A673 (cell line): ENCODE measurements at regions not wholly inside any gene's neighbourhood (a gene's known extent, or its start where the extent isn't known, plus 50 kb on each side); places are given as distances from the start of the nearest gene placed in this dataset.

Source experiments
- BruUV-seq: library from RNA; stranded (reverse); fragments of 400-500 nt; replicated peaks from 2 replicates; lab custom pipeline; 2021; lab: Mats Ljungman, UMichigan
- CTCF ChIA-PET: fragments of 300-600 bp; sonication (Branson Sonifier 250); formaldehyde crosslinking; loops from one replicate; lab custom pipeline; 2022; ENCODE audit warnings: antibody characterized with exemption; lab: Charles Lee
- POLR2A ChIA-PET: fragments of 300-600 bp; sonication (Branson Sonifier 250); formaldehyde crosslinking; loops from one replicate; lab custom pipeline; 2022; ENCODE audit warnings: antibody characterized with exemption; ENCODE audit not compliant: low non-redundant PET; lab: Charles Lee
- DNase-seq: peaks from one replicate; pipeline ENCODE4 v3.0.0-alpha.2; 2015; ENCODE audit warnings: low spot score
- H3K27ac ChIP-seq: fragments of 200-600 bp; sonication (generic); 2 replicates; pipeline ENCODE4 v1.5.1; 2016; ENCODE audit warnings: mixed run types, low read depth, mild to moderate bottlenecking, mixed read lengths, antibody characterized with exemption, low read length; ENCODE audit not compliant: poor library complexity, severe bottlenecking
- H3K27me3 ChIP-seq: fragments of 200-600 bp; sonication (generic); replicated peaks from 2 replicates; pipeline ENCODE4 v1.6.1; 2017; ENCODE audit warnings: mixed run types, low read depth, mild to moderate bottlenecking, mixed read lengths, antibody characterized with exemption, low read length; ENCODE audit not compliant: insufficient read depth, poor library complexity
- H3K36me3 ChIP-seq: fragments of 200-600 bp; sonication (generic); 2 replicates; pipeline ENCODE4 v1.6.1; 2016; ENCODE audit warnings: mixed run types, mild to moderate bottlenecking, mixed read lengths, antibody characterized with exemption, low read length; ENCODE audit not compliant: insufficient read depth, poor library complexity, severe bottlenecking
- H3K4me1 ChIP-seq: fragments of 200-600 bp; sonication (generic); 2 replicates; pipeline ENCODE4 v1.6.1; 2017; ENCODE audit warnings: mixed run types, mild to moderate bottlenecking, mixed read lengths, antibody characterized with exemption, low read length; ENCODE audit not compliant: insufficient read depth, poor library complexity, severe bottlenecking
- H3K4me3 ChIP-seq: fragments of 200-600 bp; sonication (generic); 2 replicates; pipeline ENCODE4 v1.5.1; 2016; ENCODE audit warnings: low read depth, mixed run types, mild to moderate bottlenecking, mixed read lengths, low read length; ENCODE audit not compliant: poor library complexity, severe bottlenecking
- H3K9me3 ChIP-seq: fragments of 200-600 bp; sonication (generic); 2 replicates; pipeline ENCODE4 v1.6.1; 2016; ENCODE audit warnings: mixed run types, low read depth, mild to moderate bottlenecking, mixed read lengths, antibody characterized with exemption, low read length; ENCODE audit not compliant: poor library complexity, severe bottlenecking
- EZH2 ChIP-seq: fragments of 200-600 bp; sonication (generic); IDR thresholded peaks from 2 replicates; pipeline ENCODE4 v1.6.1; 2017; ENCODE audit warnings: borderline replicate concordance, low read depth, mild to moderate bottlenecking, mixed read lengths, antibody characterized with exemption, low read length; ENCODE audit not compliant: poor library complexity, severe bottlenecking
- intact Hi-C: fragments of 100-400 bp; cut with micrococcal nuclease; formaldehyde crosslinking; loops from one replicate; pipeline ENCODE4 v1.10.0; 2022; ENCODE audit not compliant: unreplicated experiment
- TF ChIP-seq, protein P1 (sequence below): fragments of 300-800, 200-600 bp; sonication (generic); conservative IDR thresholded peaks from 2 replicates; pipeline ENCODE4 v1.5.1; 2017; ENCODE audit warnings: low read depth, mild to moderate bottlenecking, antibody characterized with exemption, low read length, moderate library complexity, mixed read lengths

DNA sequence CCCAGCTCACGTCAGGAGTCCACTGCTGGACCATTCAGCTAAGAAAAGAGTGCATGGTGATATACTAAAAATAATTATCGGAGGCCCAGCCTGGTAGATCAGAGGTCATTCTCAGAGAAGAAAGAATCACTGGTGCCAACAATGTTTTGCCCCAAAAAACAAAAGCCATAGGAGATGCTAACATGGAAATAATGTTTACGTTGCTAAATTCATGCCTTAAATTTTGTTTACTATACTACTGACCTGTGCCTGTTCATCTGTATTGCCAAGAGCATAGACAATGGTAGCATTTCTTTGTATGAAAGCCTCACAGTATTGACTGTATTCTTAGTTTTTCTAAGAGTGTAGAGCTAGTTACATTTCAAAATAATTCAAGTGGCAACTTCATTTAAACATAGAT lies 138.1 kb upstream of the GPR149 start:
- TF ChIP-seq, protein P1, sequence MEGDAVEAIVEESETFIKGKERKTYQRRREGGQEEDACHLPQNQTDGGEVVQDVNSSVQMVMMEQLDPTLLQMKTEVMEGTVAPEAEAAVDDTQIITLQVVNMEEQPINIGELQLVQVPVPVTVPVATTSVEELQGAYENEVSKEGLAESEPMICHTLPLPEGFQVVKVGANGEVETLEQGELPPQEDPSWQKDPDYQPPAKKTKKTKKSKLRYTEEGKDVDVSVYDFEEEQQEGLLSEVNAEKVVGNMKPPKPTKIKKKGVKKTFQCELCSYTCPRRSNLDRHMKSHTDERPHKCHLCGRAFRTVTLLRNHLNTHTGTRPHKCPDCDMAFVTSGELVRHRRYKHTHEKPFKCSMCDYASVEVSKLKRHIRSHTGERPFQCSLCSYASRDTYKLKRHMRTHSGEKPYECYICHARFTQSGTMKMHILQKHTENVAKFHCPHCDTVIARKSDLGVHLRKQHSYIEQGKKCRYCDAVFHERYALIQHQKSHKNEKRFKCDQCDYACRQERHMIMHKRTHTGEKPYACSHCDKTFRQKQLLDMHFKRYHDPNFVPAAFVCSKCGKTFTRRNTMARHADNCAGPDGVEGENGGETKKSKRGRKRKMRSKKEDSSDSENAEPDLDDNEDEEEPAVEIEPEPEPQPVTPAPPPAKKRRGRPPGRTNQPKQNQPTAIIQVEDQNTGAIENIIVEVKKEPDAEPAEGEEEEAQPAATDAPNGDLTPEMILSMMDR, result no peak
- no peak for TF ChIP-seq EZH2
- no peak overlapping the region for H3K4me3 ChIP-seq
- no peak overlapping the region for H3K27ac ChIP-seq
- CTCF ChIA-PET, result no interaction called here
- H3K4me1 ChIP-seq, result no peaks in the 10 kb centered on the region
- H3K9me3 ChIP-seq, result no peaks in the 10 kb centered on the region
- no TSS peak for BruUV-seq
- no peak for DNase-seq
- H3K36me3 ChIP-seq, result no peaks in the 10 kb centered on the region
- POLR2A ChIA-PET, result no interaction called here
- intact Hi-C loops, result no loop called here
- no peaks in the 10 kb centered on the region for H3K27me3 ChIP-seq

DNA sequence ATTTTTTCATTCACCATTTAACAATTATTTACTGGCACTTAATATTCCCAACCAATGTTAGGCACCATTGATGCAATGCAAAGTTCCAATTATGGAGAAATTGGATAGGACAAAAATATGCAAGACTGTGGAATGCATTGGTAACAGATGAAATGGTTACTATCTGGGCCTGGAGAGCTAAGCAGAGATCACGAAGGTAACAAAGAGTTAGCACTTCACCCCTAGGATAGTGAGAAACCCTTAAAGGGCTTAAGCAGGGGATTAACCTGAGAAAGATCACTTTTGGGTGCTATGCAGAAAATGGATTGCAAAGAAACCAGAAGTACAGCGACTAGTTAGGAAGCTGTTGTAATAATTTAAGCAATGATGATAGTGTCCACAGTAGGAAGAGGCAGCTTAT lies 129.6 kb upstream of the GPR149 start:
- BruUV-seq, result no TSS peak
- DNase-seq, result no peak
- H3K4me1 ChIP-seq, result no peaks in the 10 kb centered on the region
- no peak overlapping the region for H3K27ac ChIP-seq
- no peaks in the 10 kb centered on the region for H3K36me3 ChIP-seq
- ChIA-PET POLR2A (no interaction called here), CTCF (no interaction called here)
- no peak overlapping the region for H3K4me3 ChIP-seq
- TF ChIP-seq, protein P1, result no peak
- no peak for TF ChIP-seq EZH2
- intact Hi-C loops, result no loop called here
- H3K27me3 ChIP-seq, result no peaks in the 10 kb centered on the region
- no peaks in the 10 kb centered on the region for H3K9me3 ChIP-seq

DNA sequence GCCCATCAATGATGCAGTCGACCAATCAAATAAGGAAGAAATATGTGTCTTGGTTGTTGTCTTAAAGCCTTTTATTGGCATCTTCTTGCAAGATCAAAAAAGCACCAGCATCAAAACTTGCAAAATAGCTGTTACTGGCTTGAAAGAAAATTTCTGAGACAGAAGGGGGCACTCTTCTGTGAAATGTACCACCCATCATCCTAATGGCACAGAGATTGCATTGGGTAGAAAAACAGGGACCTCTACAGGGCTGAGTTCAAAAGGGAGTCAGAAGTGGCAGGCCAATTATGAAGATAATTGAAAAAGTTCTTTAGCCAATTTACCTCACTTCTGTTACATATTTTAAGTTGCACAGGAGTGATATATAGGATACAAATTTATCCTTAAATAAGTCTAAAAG lies 122.3 kb upstream of the GPR149 start:
- TF ChIP-seq EZH2, result no peak
- TF ChIP-seq, protein P1, result peak; percentile 42
- Histone ChIP-seq H3K27ac (no peak overlapping the region), H3K9me3 (no peaks in the 10 kb centered on the region), H3K36me3 (no peaks in the 10 kb centered on the region), H3K4me3 (no peak overlapping the region), H3K27me3 (no peaks in the 10 kb centered on the region), H3K4me1 (no peaks in the 10 kb centered on the region)
- no TSS peak for BruUV-seq
- peak; percentile 37 for DNase-seq
- ChIA-PET POLR2A (no interaction called here), CTCF (no interaction called here)
- intact Hi-C loops, result loop anchor here (5.0 kb wide), 1 partner anchor 215 kb away; no protein-coding TSS in a partner anchor
